ENCODE measurements at regions not wholly inside any gene's neighbourhood (a gene's known extent, or its start where the extent isn't known, plus 50 kb on each side); places are given as distances from the start of the nearest gene placed in this dataset.

DNA sequence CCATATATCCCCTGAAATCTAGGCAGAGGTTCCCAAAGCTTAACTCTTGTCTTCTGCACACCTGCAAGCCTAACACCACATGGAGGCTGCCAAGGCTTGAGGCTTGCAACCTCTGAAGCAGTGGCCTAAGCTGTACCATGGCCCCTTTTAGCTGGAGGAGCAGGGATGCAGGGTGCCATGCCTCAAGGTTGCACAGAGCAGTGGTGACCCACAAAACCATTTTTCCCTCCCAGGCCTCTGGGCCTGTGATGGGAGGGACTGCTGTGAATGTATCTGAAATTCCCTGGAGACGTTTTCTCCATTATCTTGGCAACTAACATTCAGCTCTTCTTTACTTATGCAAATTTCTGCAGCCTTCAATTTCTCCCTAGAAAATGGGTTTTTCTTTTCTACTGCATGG, 210.0 kb upstream of the KITLG start:
- TF ChIP-seq POLR2AphosphoS5 (IDR thresholded peaks at IDR 0.05; ENCODE audit: borderline replicate concordance, low read depth, low read length) (no peak), EZH2 (IDR thresholded peaks at IDR 0.05) (no peak), FOXP2 (optimal IDR thresholded peaks at IDR 0.05; ENCODE audit: control extremely low read depth, extremely low read length, insufficient read depth) (no peak)

All from SK-N-MC (cell line).